H9 (cell line): ENCODE measurements at regions not wholly inside any gene's neighbourhood (a gene's known extent, or its start where the extent isn't known, plus 50 kb on each side); places are given as distances from the start of the nearest gene placed in this dataset.

ENCODE experiments used
- DNase-seq: peaks from one replicate; pipeline ENCODE4 v3.0.0-alpha.2; 2017
- H2AFZ ChIP-seq: one replicate; pipeline ENCODE4 v1.6.1; 2013; ENCODE audit warnings: mild to moderate bottlenecking, low read length, control low read depth, moderate library complexity
- H2AK5ac ChIP-seq: 2 replicates; pipeline ENCODE4 v1.6.1; 2013; ENCODE audit warnings: low read length, control low read depth, mixed read lengths; ENCODE audit not compliant: insufficient read length
- H2BK120ac ChIP-seq: one replicate; pipeline ENCODE4 v1.6.1; 2013; ENCODE audit warnings: low read depth, mild to moderate bottlenecking, low read length, control low read depth, inconsistent platforms; ENCODE audit not compliant: poor library complexity, severe bottlenecking
- H2BK12ac ChIP-seq: 2 replicates; pipeline ENCODE4 v1.6.1; 2013; ENCODE audit warnings: low read length, control low read depth, mixed read lengths, low read depth; ENCODE audit not compliant: insufficient read length
- H2BK15ac ChIP-seq: 2 replicates; pipeline ENCODE4 v1.6.1; 2013; ENCODE audit warnings: low read depth, low read length, control low read depth
- H2BK20ac ChIP-seq: one replicate; pipeline ENCODE4 v1.6.1; 2013; ENCODE audit warnings: low read depth, mild to moderate bottlenecking, low read length, control low read depth, inconsistent platforms; ENCODE audit not compliant: poor library complexity, severe bottlenecking
- H2BK5ac ChIP-seq: 2 replicates; pipeline ENCODE4 v1.6.1; 2013; ENCODE audit warnings: low read length, control low read depth, mixed read lengths; ENCODE audit not compliant: insufficient read length
- H3K14ac ChIP-seq: 2 replicates; pipeline ENCODE4 v1.6.1; 2013; ENCODE audit warnings: low read length, control low read depth; ENCODE audit not compliant: insufficient read depth
- H3K18ac ChIP-seq: 2 replicates; pipeline ENCODE4 v1.6.1; 2013; ENCODE audit warnings: low read depth, mild to moderate bottlenecking, mixed read lengths, low read length, control low read depth; ENCODE audit not compliant: insufficient read length
- H3K23ac ChIP-seq: 2 replicates; pipeline ENCODE4 v1.6.1; 2013; ENCODE audit warnings: low read length, control low read depth, mixed read lengths, low read depth; ENCODE audit not compliant: insufficient read length
- H3K23me2 ChIP-seq: 2 replicates; pipeline ENCODE4 v1.6.1; 2013; ENCODE audit warnings: low read depth, mild to moderate bottlenecking, mixed read lengths, low read length, control low read depth; ENCODE audit not compliant: insufficient read length, poor library complexity, severe bottlenecking
- H3K27ac ChIP-seq: 2 replicates; pipeline ENCODE4 v1.5.1; 2013; ENCODE audit warnings: low read length, control low read depth, mixed read lengths, low read depth; ENCODE audit not compliant: insufficient read length
- H3K27me3 ChIP-seq: 2 replicates; pipeline ENCODE4 v1.6.1; 2013; ENCODE audit warnings: low read length, control low read depth, inconsistent platforms; ENCODE audit not compliant: insufficient read depth
- H3K4ac ChIP-seq: 2 replicates; pipeline ENCODE4 v1.6.1; 2013; ENCODE audit warnings: low read depth, mild to moderate bottlenecking, control low read depth, inconsistent platforms, low read length, moderate library complexity
- H3K4me1 ChIP-seq: 2 replicates; pipeline ENCODE4 v1.6.1; 2013; ENCODE audit warnings: low read length, control low read depth, inconsistent platforms; ENCODE audit not compliant: insufficient read depth
- H3K4me2 ChIP-seq: 2 replicates; pipeline ENCODE4 v1.6.1; 2013; ENCODE audit warnings: low read length, control low read depth, mixed read lengths; ENCODE audit not compliant: insufficient read length, insufficient read depth
- H3K56ac ChIP-seq: 2 replicates; pipeline ENCODE4 v1.6.1; 2013; ENCODE audit warnings: low read depth, mild to moderate bottlenecking, mixed read lengths, low read length, control low read depth; ENCODE audit not compliant: insufficient read length
- H3K79me1 ChIP-seq: 2 replicates; pipeline ENCODE4 v1.6.1; 2013; ENCODE audit warnings: low read depth, mild to moderate bottlenecking, moderate library complexity, low read length, control low read depth, inconsistent platforms; ENCODE audit not compliant: insufficient read depth, poor library complexity, severe bottlenecking
- H3K79me2 ChIP-seq: 2 replicates; pipeline ENCODE4 v1.6.1; 2013; ENCODE audit warnings: low read length, control low read depth, inconsistent platforms; ENCODE audit not compliant: insufficient read depth
- H3K9ac ChIP-seq: 2 replicates; pipeline ENCODE4 v1.6.1; 2013; ENCODE audit warnings: low read length, control low read depth, mixed read lengths; ENCODE audit not compliant: insufficient read length; ENCODE audit errors: extremely low read depth
- H3K9me3 ChIP-seq: one replicate; pipeline ENCODE4 v1.6.1; 2013; ENCODE audit warnings: low read depth, low read length, inconsistent platforms; ENCODE audit not compliant: control insufficient read depth
- H3T11ph ChIP-seq: one replicate; pipeline ENCODE4 v1.6.1; 2013; ENCODE audit warnings: mild to moderate bottlenecking, low read length, control low read depth, inconsistent platforms
- H4K20me1 ChIP-seq: one replicate; pipeline ENCODE4 v1.6.1; 2013; ENCODE audit not compliant: control insufficient read depth, insufficient read length, insufficient read depth
- H4K5ac ChIP-seq: 2 replicates; pipeline ENCODE4 v1.6.1; 2013; ENCODE audit warnings: low read depth, mild to moderate bottlenecking, mixed read lengths, low read length, control low read depth; ENCODE audit not compliant: insufficient read length
- H4K8ac ChIP-seq: replicated peaks from 2 replicates; pipeline ENCODE4 v1.6.1; 2013; ENCODE audit warnings: low read length, control low read depth, mixed read lengths, low read depth; ENCODE audit not compliant: insufficient read length
- H4K91ac ChIP-seq: 2 replicates; pipeline ENCODE4 v1.6.1; 2013; ENCODE audit warnings: low read depth, mild to moderate bottlenecking, moderate library complexity, mixed read lengths, low read length, control low read depth; ENCODE audit not compliant: insufficient read length
- H3K27ac Mint-ChIP-seq, 3 experiments: 2 replicates in 2 of 3; 3 replicates in 1 of 3; pipeline ENCODE4 v1.8.0; 2020 to 2021; ENCODE audit warnings: mixed read lengths in 3 of 3, mild to moderate bottlenecking in 1 of 3, moderate library complexity in 1 of 3
- H3K27me3 Mint-ChIP-seq: 2 replicates; pipeline ENCODE4 v1.8.0; 2021; ENCODE audit warnings: low read depth, mild to moderate bottlenecking, moderate library complexity, mixed read lengths
- H3K36me3 Mint-ChIP-seq, 3 experiments: 2 replicates in 2 of 3; 3 replicates in 1 of 3; pipeline ENCODE4 v1.8.0; 2020 to 2021; ENCODE audit warnings: low read depth in 3 of 3, mixed read lengths in 3 of 3; ENCODE audit not compliant: insufficient read depth in 1 of 3
- H3K4me1 Mint-ChIP-seq, 2 experiments: 2 replicates each; pipeline ENCODE4 v1.8.0; 2020; ENCODE audit warnings: mixed read lengths in 2 of 2
- H3K4me3 Mint-ChIP-seq, 2 experiments: 2 replicates in 1 of 2; 3 replicates in 1 of 2; pipeline ENCODE4 v1.8.0; 2020 to 2021; ENCODE audit warnings: mild to moderate bottlenecking in 2 of 2, mixed read lengths in 2 of 2, moderate library complexity in 1 of 2
- H3K9me3 Mint-ChIP-seq, 2 experiments: 2 replicates in 1 of 2; 3 replicates in 1 of 2; pipeline ENCODE4 v1.8.0; 2020; ENCODE audit warnings: mild to moderate bottlenecking in 2 of 2, mixed read lengths in 2 of 2, moderate library complexity in 1 of 2
- WGBS: extraction: QIAGEN DNeasy Blood & Tissue Kit; methylation state at CpG from one replicate; pipeline ENCODE4 v1.1.7; 2013; ENCODE audit warnings: missing lambda C conversion rate, low lambda C conversion rate, mixed read lengths; ENCODE audit not compliant: insufficient read length; ENCODE audit errors: extremely low coverage; 5-methylcytosine and 5-hydroxymethylcytosine counted together
- TF ChIP-seq, protein P1 (sequence below): fragments of 200-600 bp; sonication (generic); conservative IDR thresholded peaks from 3 replicates; pipeline ENCODE4 v1.8.0; 2021; ENCODE audit warnings: antibody characterized with exemption, mild to moderate bottlenecking

DNA sequence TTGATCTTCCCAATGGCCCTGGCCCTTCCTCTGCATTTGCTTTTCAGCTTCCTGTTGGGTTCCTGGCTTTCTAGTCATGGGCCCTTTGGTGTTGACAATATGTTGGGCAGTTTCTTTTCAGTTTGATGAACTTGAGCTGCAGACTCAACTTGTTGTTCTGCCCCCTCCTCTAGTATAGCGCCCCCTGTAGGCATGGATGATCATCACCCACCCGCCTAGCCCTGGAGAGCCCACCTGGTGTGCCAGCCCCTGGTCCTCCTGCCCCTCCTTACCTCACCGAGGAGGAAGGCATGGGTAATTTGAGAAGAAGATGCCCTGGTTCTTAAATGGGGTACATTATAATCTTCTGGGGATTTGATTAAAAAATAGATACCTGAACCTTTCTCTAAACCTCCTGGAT, 271.2 kb downstream of the SNX10 start:
- H3K4me1 Mint-ChIP-seq = peaks cover 7 to 9% of the 10 kb centered on the region in 2 experiments
- H3K79me1 ChIP-seq = no peaks in the 10 kb centered on the region
- no peaks in the 10 kb centered on the region; the same call in none of the 2 replicates for H3K27me3 Mint-ChIP-seq
- no peaks in the 10 kb centered on the region for H3K79me2 ChIP-seq
- H3K27ac ChIP-seq = no peak overlapping the region
- H2BK5ac ChIP-seq = no peak overlapping the region
- H3K9me3 Mint-ChIP-seq = peaks cover 0 to 2% of the 10 kb centered on the region in 2 experiments; a peak in 2 of 5 replicates
- no peak overlapping the region for H2BK15ac ChIP-seq
- no peak overlapping the region for H2BK120ac ChIP-seq
- no peak overlapping the region for H3K4me2 ChIP-seq
- H3K23ac ChIP-seq = no peak overlapping the region
- H3K9me3 ChIP-seq = no peaks in the 10 kb centered on the region
- no peak overlapping the region for H2AFZ ChIP-seq
- WGBS = no CpG with 5 or more reads among the region's 3 CpGs
- H3K4me1 ChIP-seq = peaks cover 4% of the 10 kb centered on the region; the same call in 1 of the 2 replicates
- no peak overlapping the region for H4K91ac ChIP-seq
- H3K14ac ChIP-seq = no peak overlapping the region
- H2BK12ac ChIP-seq = no peak overlapping the region
- no peaks in the 10 kb centered on the region; a peak in 1 of 7 replicates for H3K36me3 Mint-ChIP-seq
- H3K27me3 ChIP-seq = no peaks in the 10 kb centered on the region
- no peak for DNase-seq
- no peak overlapping the region for H4K5ac ChIP-seq
- TF ChIP-seq, protein P1, sequence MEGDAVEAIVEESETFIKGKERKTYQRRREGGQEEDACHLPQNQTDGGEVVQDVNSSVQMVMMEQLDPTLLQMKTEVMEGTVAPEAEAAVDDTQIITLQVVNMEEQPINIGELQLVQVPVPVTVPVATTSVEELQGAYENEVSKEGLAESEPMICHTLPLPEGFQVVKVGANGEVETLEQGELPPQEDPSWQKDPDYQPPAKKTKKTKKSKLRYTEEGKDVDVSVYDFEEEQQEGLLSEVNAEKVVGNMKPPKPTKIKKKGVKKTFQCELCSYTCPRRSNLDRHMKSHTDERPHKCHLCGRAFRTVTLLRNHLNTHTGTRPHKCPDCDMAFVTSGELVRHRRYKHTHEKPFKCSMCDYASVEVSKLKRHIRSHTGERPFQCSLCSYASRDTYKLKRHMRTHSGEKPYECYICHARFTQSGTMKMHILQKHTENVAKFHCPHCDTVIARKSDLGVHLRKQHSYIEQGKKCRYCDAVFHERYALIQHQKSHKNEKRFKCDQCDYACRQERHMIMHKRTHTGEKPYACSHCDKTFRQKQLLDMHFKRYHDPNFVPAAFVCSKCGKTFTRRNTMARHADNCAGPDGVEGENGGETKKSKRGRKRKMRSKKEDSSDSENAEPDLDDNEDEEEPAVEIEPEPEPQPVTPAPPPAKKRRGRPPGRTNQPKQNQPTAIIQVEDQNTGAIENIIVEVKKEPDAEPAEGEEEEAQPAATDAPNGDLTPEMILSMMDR = peak; percentile 46
- no peak overlapping the region for H3K4me3 Mint-ChIP-seq
- H4K20me1 ChIP-seq = no peaks in the 10 kb centered on the region
- no peak overlapping the region for H3T11ph ChIP-seq
- H3K56ac ChIP-seq = no peak overlapping the region
- H4K8ac ChIP-seq = no peak overlapping the region
- H3K4ac ChIP-seq = no peak overlapping the region
- no peak overlapping the region for H3K27ac Mint-ChIP-seq
- no peaks in the 10 kb centered on the region for H3K23me2 ChIP-seq
- H3K18ac ChIP-seq = no peak overlapping the region
- no peak overlapping the region for H2AK5ac ChIP-seq
- H3K9ac ChIP-seq = no peak overlapping the region
- no peak overlapping the region for H2BK20ac ChIP-seq
